ENCODE measurements at regions not wholly inside any gene's neighbourhood (a gene's known extent, or its start where the extent isn't known, plus 50 kb on each side); places are given as distances from the start of the nearest gene placed in this dataset.
A peak's percentile ranks its signal among the peaks of the same experiment; 100 is the strongest.
"Not testable (repeated sequence)": the region's sequence is repeated elsewhere in the genome, so short reads cannot be mapped to it uniquely, and the experiment has no call there.

- DNase-seq (no peak), ATAC-seq (no peak)
- H3K4me3 Mint-ChIP-seq = no peak overlapping the region
- no peaks in the 10 kb centered on the region for H3K27me3 Mint-ChIP-seq
- peaks cover 5 to 10% of the 10 kb centered on the region in 2 donors for H3K9me3 Mint-ChIP-seq
- H3K27ac Mint-ChIP-seq = no peak overlapping the region
- no peaks in the 10 kb centered on the region for H3K4me1 Mint-ChIP-seq
Observed at GRCh38 chr5:26519245-26519644, 519.1 kb downstream of the CDH9 start.

- no peak for ATAC-seq
Observed at GRCh38 chr5:26518065-26518464, 520.3 kb downstream of the CDH9 start.

GRCh38 chr5:26498972-26499371 is 539.4 kb downstream of the CDH9 start:
- Mint-ChIP-seq H3K4me1 (no peaks in the 10 kb centered on the region), H3K9me3 (peaks cover 11 to 22% of the 10 kb centered on the region in 2 donors), H3K4me3 (no peak overlapping the region), H3K27ac (no peak overlapping the region), H3K27me3 (no peaks in the 10 kb centered on the region)
- DNase-seq (no peak), ATAC-seq (no peak)

More at GRCh38 chr5:26518065-26518464, 520.3 kb downstream of the CDH9 start:
- H3K27ac Mint-ChIP-seq = no peak overlapping the region
- no peaks in the 10 kb centered on the region for H3K4me1 Mint-ChIP-seq
- H3K27me3 Mint-ChIP-seq = no peaks in the 10 kb centered on the region
- H3K4me3 Mint-ChIP-seq = no peak overlapping the region
- H3K9me3 Mint-ChIP-seq = peaks cover 5 to 10% of the 10 kb centered on the region in 2 donors
- DNase-seq = no peak

GRCh38 chr5:26495437-26495836 is 542.9 kb downstream of the CDH9 start:
- peaks cover 15 to 27% of the 10 kb centered on the region in 2 donors for H3K9me3 Mint-ChIP-seq
- no peak for ATAC-seq
- H3K4me1 Mint-ChIP-seq = no peaks in the 10 kb centered on the region
- no peak for DNase-seq
- H3K27me3 Mint-ChIP-seq = no peaks in the 10 kb centered on the region
- H3K4me3 Mint-ChIP-seq = no peak overlapping the region
- H3K27ac Mint-ChIP-seq = no peak overlapping the region

- peaks cover 18 to 35% of the 10 kb centered on the region in 2 donors for H3K9me3 Mint-ChIP-seq
- ATAC-seq = no peak
- no peaks in the 10 kb centered on the region for H3K4me1 Mint-ChIP-seq
- H3K27me3 Mint-ChIP-seq = no peaks in the 10 kb centered on the region
- H3K27ac Mint-ChIP-seq = no peak overlapping the region
- DNase-seq = no peak
- no peak overlapping the region for H3K4me3 Mint-ChIP-seq
Observed at GRCh38 chr5:26492906-26493459, 545.4 kb downstream of the CDH9 start.

- no peak overlapping the region for H3K4me3 Mint-ChIP-seq
- H3K27ac Mint-ChIP-seq = no peak overlapping the region
- DNase-seq = no peak
- H3K4me1 Mint-ChIP-seq = no peaks in the 10 kb centered on the region
- peaks cover 9 to 24% of the 10 kb centered on the region in 2 donors for H3K9me3 Mint-ChIP-seq
- no peak for ATAC-seq
- no peaks in the 10 kb centered on the region for H3K27me3 Mint-ChIP-seq
Observed at GRCh38 chr5:26487553-26487952, 550.8 kb downstream of the CDH9 start.

- DNase-seq = no peak
- no peak for ATAC-seq
- H3K4me1 Mint-ChIP-seq = no peaks in the 10 kb centered on the region
- H3K27me3 Mint-ChIP-seq = no peaks in the 10 kb centered on the region
- no peak overlapping the region for H3K27ac Mint-ChIP-seq
- H3K4me3 Mint-ChIP-seq = no peak overlapping the region
- H3K9me3 Mint-ChIP-seq = peaks cover 9 to 24% of the 10 kb centered on the region in 2 donors
Observed at GRCh38 chr5:26486631-26487030, 551.8 kb downstream of the CDH9 start.

- not testable (repeated sequence) for H3K4me1 Mint-ChIP-seq, H3K4me3 Mint-ChIP-seq, DNase-seq, ATAC-seq, H3K27ac Mint-ChIP-seq, H3K27me3 Mint-ChIP-seq
- H3K9me3 Mint-ChIP-seq = peaks cover 9 to 15% of the 10 kb centered on the region in 2 donors
Observed at GRCh38 chr5:26485146-26485860, 553.1 kb downstream of the CDH9 start.

- DNase-seq (peak in 1 of 2 donors; percentile 9), ATAC-seq (no peak)
- H3K4me1 Mint-ChIP-seq = no peaks in the 10 kb centered on the region
- H3K27me3 Mint-ChIP-seq = no peaks in the 10 kb centered on the region
- H3K9me3 Mint-ChIP-seq = peaks cover 4 to 7% of the 10 kb centered on the region in 2 donors
- H3K27ac Mint-ChIP-seq = no peak overlapping the region
- no peak overlapping the region for H3K4me3 Mint-ChIP-seq
Observed at GRCh38 chr5:26482810-26483375, 555.5 kb downstream of the CDH9 start.

- H3K27me3 Mint-ChIP-seq = no peaks in the 10 kb centered on the region
- DNase-seq (no peak), ATAC-seq (no peak)
- H3K4me1 Mint-ChIP-seq = no peaks in the 10 kb centered on the region
- peaks cover 0 to under 1% of the 10 kb centered on the region in 2 donors for H3K9me3 Mint-ChIP-seq
- no peak overlapping the region for H3K4me3 Mint-ChIP-seq
- H3K27ac Mint-ChIP-seq = no peak overlapping the region
Observed at GRCh38 chr5:26482076-26482809, 556.1 kb downstream of the CDH9 start.

GRCh38 chr5:26470439-26470838 is 567.9 kb downstream of the CDH9 start:
- peaks cover 0 to 14% of the 10 kb centered on the region in 2 donors for H3K9me3 Mint-ChIP-seq
- no peaks in the 10 kb centered on the region for H3K4me1 Mint-ChIP-seq
- ATAC-seq (no peak), DNase-seq (no peak)
- no peaks in the 10 kb centered on the region for H3K27me3 Mint-ChIP-seq
- no peak overlapping the region for H3K27ac Mint-ChIP-seq
- no peak overlapping the region for H3K4me3 Mint-ChIP-seq

GRCh38 chr5:26439121-26439520 is 599.3 kb downstream of the CDH9 start:
- ATAC-seq (no peak), DNase-seq (no peak)
- peaks cover 14 to 34% of the 10 kb centered on the region in 2 donors for H3K9me3 Mint-ChIP-seq
- H3K4me3 Mint-ChIP-seq = no peak overlapping the region
- no peaks in the 10 kb centered on the region for H3K27me3 Mint-ChIP-seq
- H3K27ac Mint-ChIP-seq = no peak overlapping the region
- H3K4me1 Mint-ChIP-seq = no peaks in the 10 kb centered on the region

GRCh38 chr5:26434688-26435087 is 603.7 kb downstream of the CDH9 start:
- Mint-ChIP-seq H3K27me3 (no peaks in the 10 kb centered on the region), H3K27ac (no peak overlapping the region), H3K9me3 (peaks cover 5 to 22% of the 10 kb centered on the region in 2 donors), H3K4me3 (no peak overlapping the region), H3K4me1 (no peaks in the 10 kb centered on the region)
- ATAC-seq (no peak), DNase-seq (no peak)

GRCh38 chr5:26432386-26432785 is 606.0 kb downstream of the CDH9 start:
- no peak overlapping the region for H3K27ac Mint-ChIP-seq
- DNase-seq (no peak), ATAC-seq (no peak)
- H3K4me3 Mint-ChIP-seq = no peak overlapping the region
- H3K27me3 Mint-ChIP-seq = no peaks in the 10 kb centered on the region
- no peaks in the 10 kb centered on the region for H3K4me1 Mint-ChIP-seq
- peaks cover 5 to 22% of the 10 kb centered on the region in 2 donors for H3K9me3 Mint-ChIP-seq

- Mint-ChIP-seq H3K9me3 (peaks cover 4 to 20% of the 10 kb centered on the region in 2 donors), H3K4me1 (no peaks in the 10 kb centered on the region)
- ATAC-seq = no peak
Observed at GRCh38 chr5:26430323-26430722, 608.1 kb downstream of the CDH9 start.

GRCh38 chr5:26427281-26427680 is 611.1 kb downstream of the CDH9 start:
- ATAC-seq (no peak), DNase-seq (no peak)
- Mint-ChIP-seq H3K27ac (no peak overlapping the region), H3K4me1 (no peaks in the 10 kb centered on the region), H3K27me3 (no peaks in the 10 kb centered on the region), H3K4me3 (no peak overlapping the region), H3K9me3 (peaks cover 7 to 18% of the 10 kb centered on the region in 2 donors)

More at GRCh38 chr5:26430323-26430722, 608.1 kb downstream of the CDH9 start:
- DNase-seq = no peak
- H3K4me3 Mint-ChIP-seq = no peak overlapping the region
- no peaks in the 10 kb centered on the region for H3K27me3 Mint-ChIP-seq
- H3K27ac Mint-ChIP-seq = no peak overlapping the region
